T-helper 1 cell treated with Interleukin-12 subunit alpha and Interleukin-12 subunit beta and Interleukin-4 antibody, amounts not matched to agents 30 ng/mL and 1 ng/mL, for 36 hours (primary cell): ENCODE measurements at regions not wholly inside any gene's neighbourhood (a gene's known extent, or its start where the extent isn't known, plus 50 kb on each side); places are given as distances from the start of the nearest gene placed in this dataset.
"Not testable (repeated sequence)": the region's sequence is repeated elsewhere in the genome, so short reads cannot be mapped to it uniquely, and the experiment has no call there.

Experiments
- intact Hi-C: fragments of 100-400 bp; cut with micrococcal nuclease; formaldehyde crosslinking; loops from one replicate; pipeline ENCODE4 v1.15.1; 2024

DNA sequence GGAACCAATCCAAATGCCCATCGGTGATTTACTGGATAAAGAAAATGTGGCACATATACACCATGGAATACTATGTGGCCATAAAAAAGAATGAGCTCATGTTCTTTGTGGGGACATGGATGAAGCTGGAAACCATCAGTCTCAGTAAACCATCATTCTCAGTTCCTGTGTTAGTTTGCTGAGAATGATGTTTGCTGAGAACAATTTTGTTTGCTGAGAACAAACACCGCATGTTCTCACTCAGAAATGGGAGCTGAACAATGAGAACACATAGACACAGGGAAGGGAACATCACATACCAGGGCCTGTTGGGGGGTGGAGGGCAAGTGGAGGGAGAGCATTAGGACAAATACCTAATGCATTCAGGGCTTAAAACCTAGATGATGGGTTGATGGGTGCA, 185.5 kb downstream of the ANXA1 start:
- intact Hi-C loops: not testable (repeated sequence)

GRCh38 chr9:73344060-73344459, 192.4 kb downstream of the ANXA1 start:
- intact Hi-C loops: no loop called here

- intact Hi-C loops: no loop called here
These were observed 195.5 kb downstream of the ANXA1 start for GRCh38 chr9:73347123-73347522.

- intact Hi-C loops: no loop called here
These were observed 196.1 kb downstream of the ANXA1 start for GRCh38 chr9:73347720-73348119.

- intact Hi-C loops: no loop called here
These were observed 196.8 kb downstream of the ANXA1 start for GRCh38 chr9:73348471-73348870.

DNA sequence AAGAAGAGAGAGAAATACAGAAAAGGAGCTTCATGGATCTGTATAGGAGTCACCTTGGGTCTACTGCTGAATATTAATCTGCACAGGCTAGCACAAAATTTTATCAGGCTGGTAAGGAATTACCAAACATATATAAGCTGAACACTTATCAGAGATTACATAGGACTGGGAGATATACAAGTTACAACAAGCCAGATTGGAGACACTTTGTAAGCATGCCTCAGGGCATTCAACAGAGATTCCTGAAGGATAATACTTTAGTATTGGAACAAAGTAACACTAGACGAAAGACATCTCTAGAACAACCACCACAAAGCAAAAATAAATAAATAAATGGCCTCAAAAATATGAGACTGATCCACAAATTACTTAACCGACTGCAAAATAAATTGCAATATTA, 197.8 kb downstream of the ANXA1 start:
- intact Hi-C loops: no loop called here

- intact Hi-C loops: no loop called here
These were observed 205.9 kb downstream of the ANXA1 start for GRCh38 chr9:73357607-73358006.

- intact Hi-C loops: no loop called here
These were observed 218.4 kb downstream of the ANXA1 start for GRCh38 chr9:73370053-73370452.

DNA sequence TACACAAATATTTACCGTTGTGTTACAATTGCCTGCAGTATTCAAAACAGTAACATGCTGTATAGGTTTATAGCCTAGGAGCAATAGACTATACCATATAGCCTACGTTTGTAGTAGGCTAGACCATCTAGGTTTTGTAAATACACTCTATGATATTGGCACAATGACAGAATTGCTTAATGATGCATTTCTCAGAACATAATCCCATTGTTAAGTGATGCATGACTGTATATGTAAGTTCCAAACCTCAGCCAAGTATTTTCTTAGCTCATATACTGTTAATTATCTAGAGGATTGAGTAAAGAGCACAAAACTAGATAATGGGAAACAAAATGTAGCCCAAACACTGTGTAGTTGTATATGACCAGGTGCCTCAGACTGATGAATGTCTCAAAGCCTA, 220.1 kb downstream of the ANXA1 start:
- intact Hi-C loops: no loop called here

- intact Hi-C loops: no loop called here
These were observed 228.7 kb downstream of the ANXA1 start for GRCh38 chr9:73380411-73380810.

DNA sequence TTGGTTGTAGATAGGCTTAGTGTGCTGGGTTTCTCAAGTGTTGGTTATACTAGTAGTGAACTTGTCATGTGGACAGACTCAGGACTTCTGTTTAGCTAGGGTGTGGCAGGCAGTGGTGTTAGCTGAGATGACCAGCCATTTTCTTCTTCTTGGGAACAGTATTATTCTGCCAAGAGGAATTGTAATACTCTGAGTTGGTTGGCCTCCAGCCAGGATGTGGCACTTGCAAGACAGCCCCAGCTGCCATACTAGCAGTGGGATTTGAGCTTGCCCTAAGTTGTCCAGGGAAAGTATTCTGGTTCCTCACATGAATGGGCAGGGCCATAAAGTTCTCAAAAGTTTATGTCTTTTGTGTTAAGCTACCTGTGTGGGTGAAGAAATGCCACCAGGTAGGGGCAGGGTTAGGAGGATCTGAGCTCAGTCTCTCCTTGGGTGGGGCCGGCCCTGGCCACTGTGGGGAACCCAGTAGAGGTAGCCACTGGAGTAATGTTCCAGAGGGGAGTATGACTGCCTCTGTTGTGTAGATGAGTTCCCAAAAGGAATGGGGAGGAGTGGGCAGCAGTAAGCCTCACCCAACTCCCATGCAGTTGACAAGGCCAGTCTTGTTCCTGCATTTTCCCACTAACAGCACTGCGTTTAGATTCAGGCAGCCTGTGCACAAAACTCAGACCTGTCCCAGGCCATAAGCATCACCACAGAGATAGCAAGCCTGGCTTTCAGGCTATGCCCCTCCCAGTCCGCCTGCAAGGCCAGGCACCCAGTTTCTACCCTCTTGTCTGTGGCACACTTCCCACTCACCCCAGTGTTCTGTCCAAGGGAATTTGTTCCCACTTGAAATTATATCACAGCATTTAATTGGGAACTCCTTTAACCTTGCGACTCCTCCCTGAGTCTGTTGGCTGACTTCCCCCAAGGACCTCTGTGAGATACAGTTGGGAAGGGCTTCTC, 250.7 kb downstream of the ANXA1 start:
- intact Hi-C loops: no loop called here

GRCh38 chr9:73411494-73411893, 259.8 kb downstream of the ANXA1 start:
- intact Hi-C loops: no loop called here

- intact Hi-C loops: no loop called here
These were observed 261.2 kb downstream of the ANXA1 start for GRCh38 chr9:73412874-73413273.

- intact Hi-C loops: no loop called here
These were observed 272.2 kb downstream of the ANXA1 start for GRCh38 chr9:73423891-73424290.

DNA sequence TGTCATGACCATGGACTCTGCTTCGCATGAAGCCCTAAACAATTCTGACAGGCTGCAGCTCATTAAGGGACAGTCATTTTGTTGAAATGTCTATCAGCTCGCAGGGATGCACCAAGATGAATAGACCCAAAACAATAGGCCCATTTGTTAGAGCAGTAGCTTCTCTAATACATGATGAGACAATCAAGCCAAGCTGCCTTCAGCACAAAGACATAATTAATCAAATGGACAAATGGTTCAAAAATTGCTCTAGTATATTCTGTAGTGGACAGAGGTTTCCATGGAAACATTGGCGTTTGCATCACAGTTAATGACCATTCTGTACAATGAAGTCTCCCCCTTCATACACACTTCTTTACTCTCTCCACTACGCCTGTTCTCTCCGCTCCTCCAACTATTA, 274.6 kb downstream of the ANXA1 start:
- intact Hi-C loops: no loop called here

DNA sequence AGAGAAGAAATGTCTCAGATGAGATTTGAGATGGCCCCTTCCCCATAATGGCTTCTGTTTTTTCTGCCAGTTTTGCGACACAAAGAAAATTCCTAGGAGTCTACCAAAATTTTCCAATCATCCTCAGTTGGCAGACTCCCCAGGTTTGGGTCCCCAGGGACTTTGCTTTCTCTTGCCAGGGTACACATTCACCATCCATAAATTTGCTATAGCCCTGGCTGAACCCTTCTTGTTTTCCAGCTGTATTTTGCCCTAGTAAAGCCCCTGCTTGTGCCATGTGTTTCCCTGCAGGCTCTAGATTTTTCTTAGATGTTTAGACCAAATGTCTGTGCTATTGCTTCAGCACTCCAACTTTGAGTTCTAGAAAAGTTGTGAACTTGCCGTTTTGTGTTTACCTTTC, 283.2 kb downstream of the ANXA1 start:
- intact Hi-C loops: no loop called here

GRCh38 chr9:73437758-73438157, 286.1 kb downstream of the ANXA1 start:
- intact Hi-C loops: no loop called here

DNA sequence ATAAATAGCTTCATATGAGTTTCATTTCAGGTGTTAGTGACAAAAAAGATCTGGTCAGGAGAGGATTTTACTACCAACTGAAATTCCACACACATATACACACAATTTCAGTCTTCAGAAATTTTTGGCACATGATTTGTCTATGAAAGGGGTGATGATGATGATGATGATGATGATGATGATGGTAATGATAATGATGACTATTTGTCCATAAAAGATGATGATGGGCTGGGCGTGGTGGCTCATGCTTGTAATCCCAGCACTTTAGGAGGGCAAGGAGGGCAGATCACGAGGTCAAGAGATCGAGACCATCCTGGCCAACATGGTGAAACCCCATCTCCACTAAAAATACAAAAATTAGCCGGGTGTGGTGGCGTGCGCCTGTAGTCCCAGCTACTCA, 288.2 kb downstream of the ANXA1 start:
- intact Hi-C loops: not testable (repeated sequence)

GRCh38 chr9:73441223-73441622, 289.6 kb downstream of the ANXA1 start:
- intact Hi-C loops: no loop called here

- intact Hi-C loops: no loop called here
These were observed 290.5 kb downstream of the ANXA1 start for GRCh38 chr9:73441890-73442818.

DNA sequence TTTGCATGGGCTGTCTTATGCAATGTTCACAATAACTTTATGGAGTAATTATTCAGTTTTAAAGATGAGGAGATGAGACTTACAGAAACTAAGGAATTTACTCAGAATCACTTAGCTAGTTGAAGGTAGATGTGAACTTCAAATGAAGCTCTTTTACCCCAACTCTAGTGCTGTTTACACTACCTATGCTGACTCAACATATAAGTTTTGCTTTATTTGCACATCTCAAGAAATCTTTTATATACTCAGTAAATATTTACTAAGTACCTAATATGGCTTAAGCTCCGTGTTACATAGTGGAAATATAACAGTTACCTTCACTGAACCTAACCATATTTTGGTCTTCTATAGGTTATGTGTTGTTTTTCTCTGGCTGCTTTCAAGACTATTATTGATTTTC, 293.2 kb downstream of the ANXA1 start:
- intact Hi-C loops: no loop called here

DNA sequence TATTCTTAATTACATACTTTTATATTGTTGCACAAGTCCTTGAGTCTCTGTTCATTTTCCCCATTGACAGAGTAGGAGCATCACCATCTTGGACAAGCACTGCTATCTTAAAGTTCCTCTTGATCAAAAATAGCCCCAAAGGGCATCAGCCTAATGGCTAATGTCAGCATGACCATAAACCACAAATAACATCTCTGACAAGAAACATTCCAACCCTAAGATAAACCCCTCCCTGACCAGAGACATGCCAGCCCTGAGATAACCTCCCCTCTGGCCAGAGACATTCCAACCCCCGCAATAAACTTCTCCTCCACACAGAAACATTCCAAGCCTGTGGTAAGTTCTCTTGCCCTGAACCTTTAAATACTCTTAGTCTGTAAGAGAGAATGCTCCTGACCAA, 293.7 kb downstream of the ANXA1 start:
- intact Hi-C loops: not testable (repeated sequence)
